H9 (cell line): ENCODE measurements at regions not wholly inside any gene's neighbourhood (a gene's known extent, or its start where the extent isn't known, plus 50 kb on each side); places are given as distances from the start of the nearest gene placed in this dataset.

Source experiments
- DNase-seq: peaks from one replicate; pipeline ENCODE4 v3.0.0-alpha.2; 2017
- H2AFZ ChIP-seq: one replicate; pipeline ENCODE4 v1.6.1; 2013; ENCODE audit warnings: mild to moderate bottlenecking, low read length, control low read depth, moderate library complexity
- H2AK5ac ChIP-seq: 2 replicates; pipeline ENCODE4 v1.6.1; 2013; ENCODE audit warnings: low read length, control low read depth, mixed read lengths; ENCODE audit not compliant: insufficient read length
- H2BK120ac ChIP-seq: one replicate; pipeline ENCODE4 v1.6.1; 2013; ENCODE audit warnings: low read depth, mild to moderate bottlenecking, low read length, control low read depth, inconsistent platforms; ENCODE audit not compliant: poor library complexity, severe bottlenecking
- H2BK12ac ChIP-seq: 2 replicates; pipeline ENCODE4 v1.6.1; 2013; ENCODE audit warnings: low read length, control low read depth, mixed read lengths, low read depth; ENCODE audit not compliant: insufficient read length
- H2BK15ac ChIP-seq: 2 replicates; pipeline ENCODE4 v1.6.1; 2013; ENCODE audit warnings: low read depth, low read length, control low read depth
- H2BK20ac ChIP-seq: one replicate; pipeline ENCODE4 v1.6.1; 2013; ENCODE audit warnings: low read depth, mild to moderate bottlenecking, low read length, control low read depth, inconsistent platforms; ENCODE audit not compliant: poor library complexity, severe bottlenecking
- H2BK5ac ChIP-seq: 2 replicates; pipeline ENCODE4 v1.6.1; 2013; ENCODE audit warnings: low read length, control low read depth, mixed read lengths; ENCODE audit not compliant: insufficient read length
- H3K14ac ChIP-seq: 2 replicates; pipeline ENCODE4 v1.6.1; 2013; ENCODE audit warnings: low read length, control low read depth; ENCODE audit not compliant: insufficient read depth
- H3K18ac ChIP-seq: 2 replicates; pipeline ENCODE4 v1.6.1; 2013; ENCODE audit warnings: low read depth, mild to moderate bottlenecking, mixed read lengths, low read length, control low read depth; ENCODE audit not compliant: insufficient read length
- H3K23ac ChIP-seq: 2 replicates; pipeline ENCODE4 v1.6.1; 2013; ENCODE audit warnings: low read length, control low read depth, mixed read lengths, low read depth; ENCODE audit not compliant: insufficient read length
- H3K23me2 ChIP-seq: 2 replicates; pipeline ENCODE4 v1.6.1; 2013; ENCODE audit warnings: low read depth, mild to moderate bottlenecking, mixed read lengths, low read length, control low read depth; ENCODE audit not compliant: insufficient read length, poor library complexity, severe bottlenecking
- H3K27ac ChIP-seq: 2 replicates; pipeline ENCODE4 v1.5.1; 2013; ENCODE audit warnings: low read length, control low read depth, mixed read lengths, low read depth; ENCODE audit not compliant: insufficient read length
- H3K27me3 ChIP-seq: 2 replicates; pipeline ENCODE4 v1.6.1; 2013; ENCODE audit warnings: low read length, control low read depth, inconsistent platforms; ENCODE audit not compliant: insufficient read depth
- H3K4ac ChIP-seq: 2 replicates; pipeline ENCODE4 v1.6.1; 2013; ENCODE audit warnings: low read depth, mild to moderate bottlenecking, control low read depth, inconsistent platforms, low read length, moderate library complexity
- H3K4me1 ChIP-seq: 2 replicates; pipeline ENCODE4 v1.6.1; 2013; ENCODE audit warnings: low read length, control low read depth, inconsistent platforms; ENCODE audit not compliant: insufficient read depth
- H3K4me2 ChIP-seq: 2 replicates; pipeline ENCODE4 v1.6.1; 2013; ENCODE audit warnings: low read length, control low read depth, mixed read lengths; ENCODE audit not compliant: insufficient read length, insufficient read depth
- H3K56ac ChIP-seq: 2 replicates; pipeline ENCODE4 v1.6.1; 2013; ENCODE audit warnings: low read depth, mild to moderate bottlenecking, mixed read lengths, low read length, control low read depth; ENCODE audit not compliant: insufficient read length
- H3K79me1 ChIP-seq: 2 replicates; pipeline ENCODE4 v1.6.1; 2013; ENCODE audit warnings: low read depth, mild to moderate bottlenecking, moderate library complexity, low read length, control low read depth, inconsistent platforms; ENCODE audit not compliant: insufficient read depth, poor library complexity, severe bottlenecking
- H3K79me2 ChIP-seq: 2 replicates; pipeline ENCODE4 v1.6.1; 2013; ENCODE audit warnings: low read length, control low read depth, inconsistent platforms; ENCODE audit not compliant: insufficient read depth
- H3K9ac ChIP-seq: 2 replicates; pipeline ENCODE4 v1.6.1; 2013; ENCODE audit warnings: low read length, control low read depth, mixed read lengths; ENCODE audit not compliant: insufficient read length; ENCODE audit errors: extremely low read depth
- H3K9me3 ChIP-seq: one replicate; pipeline ENCODE4 v1.6.1; 2013; ENCODE audit warnings: low read depth, low read length, inconsistent platforms; ENCODE audit not compliant: control insufficient read depth
- H3T11ph ChIP-seq: one replicate; pipeline ENCODE4 v1.6.1; 2013; ENCODE audit warnings: mild to moderate bottlenecking, low read length, control low read depth, inconsistent platforms
- H4K20me1 ChIP-seq: one replicate; pipeline ENCODE4 v1.6.1; 2013; ENCODE audit not compliant: control insufficient read depth, insufficient read length, insufficient read depth
- H4K5ac ChIP-seq: 2 replicates; pipeline ENCODE4 v1.6.1; 2013; ENCODE audit warnings: low read depth, mild to moderate bottlenecking, mixed read lengths, low read length, control low read depth; ENCODE audit not compliant: insufficient read length
- H4K8ac ChIP-seq: replicated peaks from 2 replicates; pipeline ENCODE4 v1.6.1; 2013; ENCODE audit warnings: low read length, control low read depth, mixed read lengths, low read depth; ENCODE audit not compliant: insufficient read length
- H4K91ac ChIP-seq: 2 replicates; pipeline ENCODE4 v1.6.1; 2013; ENCODE audit warnings: low read depth, mild to moderate bottlenecking, moderate library complexity, mixed read lengths, low read length, control low read depth; ENCODE audit not compliant: insufficient read length
- H3K27ac Mint-ChIP-seq, 3 experiments: 2 replicates in 2 of 3; 3 replicates in 1 of 3; pipeline ENCODE4 v1.8.0; 2020 to 2021; ENCODE audit warnings: mixed read lengths in 3 of 3, mild to moderate bottlenecking in 1 of 3, moderate library complexity in 1 of 3
- H3K27me3 Mint-ChIP-seq: 2 replicates; pipeline ENCODE4 v1.8.0; 2021; ENCODE audit warnings: low read depth, mild to moderate bottlenecking, moderate library complexity, mixed read lengths
- H3K36me3 Mint-ChIP-seq, 3 experiments: 2 replicates in 2 of 3; 3 replicates in 1 of 3; pipeline ENCODE4 v1.8.0; 2020 to 2021; ENCODE audit warnings: low read depth in 3 of 3, mixed read lengths in 3 of 3; ENCODE audit not compliant: insufficient read depth in 1 of 3
- H3K4me1 Mint-ChIP-seq, 2 experiments: 2 replicates each; pipeline ENCODE4 v1.8.0; 2020; ENCODE audit warnings: mixed read lengths in 2 of 2
- H3K4me3 Mint-ChIP-seq, 2 experiments: 2 replicates in 1 of 2; 3 replicates in 1 of 2; pipeline ENCODE4 v1.8.0; 2020 to 2021; ENCODE audit warnings: mild to moderate bottlenecking in 2 of 2, mixed read lengths in 2 of 2, moderate library complexity in 1 of 2
- H3K9me3 Mint-ChIP-seq, 2 experiments: 2 replicates in 1 of 2; 3 replicates in 1 of 2; pipeline ENCODE4 v1.8.0; 2020; ENCODE audit warnings: mild to moderate bottlenecking in 2 of 2, mixed read lengths in 2 of 2, moderate library complexity in 1 of 2
- CTCF ChIP-seq: fragments of 200-600 bp; sonication (generic); conservative IDR thresholded peaks from 3 replicates; pipeline ENCODE4 v1.8.0; 2021; ENCODE audit warnings: antibody characterized with exemption, mild to moderate bottlenecking
- WGBS: extraction: QIAGEN DNeasy Blood & Tissue Kit; methylation state at CpG from one replicate; pipeline ENCODE4 v1.1.7; 2013; ENCODE audit warnings: missing lambda C conversion rate, low lambda C conversion rate, mixed read lengths; ENCODE audit not compliant: insufficient read length; ENCODE audit errors: extremely low coverage; 5-methylcytosine and 5-hydroxymethylcytosine counted together

DNA sequence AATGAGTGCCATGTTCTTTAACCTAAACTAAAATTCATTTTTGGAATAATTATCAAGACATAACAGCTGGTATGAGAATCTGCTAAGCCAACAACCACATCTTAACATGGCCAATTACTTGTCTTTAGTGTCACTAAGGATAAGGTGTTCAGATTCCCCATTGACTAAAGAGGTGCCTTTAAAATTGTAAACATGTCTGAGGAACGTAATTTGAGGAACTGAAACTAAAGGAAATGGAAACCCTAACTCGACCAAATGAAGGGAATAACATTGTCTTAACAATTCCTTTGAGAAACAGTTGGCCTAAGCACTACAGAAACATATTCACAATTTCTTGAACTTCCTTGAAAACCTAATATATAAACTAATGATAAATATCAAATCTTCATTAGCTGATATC, 355.4 kb upstream of the GULP1 start:
- Histone ChIP-seq H2BK120ac (no peak overlapping the region), H3T11ph (no peak overlapping the region), H3K56ac (no peak overlapping the region), H2AK5ac (no peak overlapping the region), H2BK15ac (no peak overlapping the region), H3K4ac (no peak overlapping the region), H3K23me2 (no peaks in the 10 kb centered on the region), H3K18ac (no peak overlapping the region), H3K79me1 (no peaks in the 10 kb centered on the region), H3K4me2 (no peak overlapping the region), H3K27me3 (no peaks in the 10 kb centered on the region), H3K27ac (no peak overlapping the region), H2AFZ (no peak overlapping the region), H4K91ac (no peak overlapping the region), H3K9me3 (no peaks in the 10 kb centered on the region), H3K79me2 (no peaks in the 10 kb centered on the region), H4K8ac (no peak overlapping the region), H2BK5ac (no peak overlapping the region), H2BK12ac (no peak overlapping the region), H4K20me1 (no peaks in the 10 kb centered on the region), H3K9ac (no peak overlapping the region), H2BK20ac (no peak overlapping the region), H3K4me1 (no peaks in the 10 kb centered on the region), H3K14ac (no peak overlapping the region), H3K23ac (no peak overlapping the region), H4K5ac (no peak overlapping the region)
- Mint-ChIP-seq H3K27me3 (no peaks in the 10 kb centered on the region), H3K4me3 (no peak overlapping the region), H3K36me3 (no peaks in the 10 kb centered on the region; a peak in 1 of 7 replicates), H3K27ac (no peak overlapping the region), H3K9me3 (no peaks in the 10 kb centered on the region), H3K4me1 (no peaks in the 10 kb centered on the region)
- no CpG with 5 or more reads among the region's 2 CpGs for WGBS
- no peak for TF ChIP-seq CTCF
- no peak for DNase-seq
